ENCODE measurements at regions not wholly inside any gene's neighbourhood (a gene's known extent, or its start where the extent isn't known, plus 50 kb on each side); places are given as distances from the start of the nearest gene placed in this dataset.

- Mint-ChIP-seq H3K27ac (no peak overlapping the region), H3K9me3 (no peaks in the 10 kb centered on the region), H3K4me1 (ENCODE audit: unreplicated experiment) (no peaks in the 10 kb centered on the region), H3K4me3 (no peak overlapping the region), H3K36me3 (no peaks in the 10 kb centered on the region), H3K27me3 (no peaks in the 10 kb centered on the region)
- no peak for DNase-seq (ENCODE audit: extremely low spot score, unreplicated experiment)
- peak; percentile 82 for TF ChIP-seq CTCF (conservative IDR thresholded peaks at IDR 0.05)
These were observed 104.6 kb upstream of the FAM174A start for GRCh38 chr5:100430268-100431195.

GRCh38 chr5:100424787-100425186 lies 110.4 kb upstream of the FAM174A start:
- Mint-ChIP-seq H3K9me3 (peaks cover 6% of the 10 kb centered on the region), H3K36me3 (peaks cover 10% of the 10 kb centered on the region), H3K4me3 (no peak overlapping the region), H3K27ac (no peak overlapping the region), H3K4me1 (ENCODE audit: unreplicated experiment) (no peaks in the 10 kb centered on the region), H3K27me3 (no peaks in the 10 kb centered on the region)
- no peak for TF ChIP-seq CTCF (conservative IDR thresholded peaks at IDR 0.05)
- no peak for DNase-seq (ENCODE audit: extremely low spot score, unreplicated experiment)

- H3K27me3 Mint-ChIP-seq, result no peaks in the 10 kb centered on the region
- no peak for DNase-seq (ENCODE audit: extremely low spot score, unreplicated experiment)
- no peaks in the 10 kb centered on the region for H3K4me1 Mint-ChIP-seq (ENCODE audit: unreplicated experiment)
- no peak overlapping the region for H3K4me3 Mint-ChIP-seq
- no peak for TF ChIP-seq CTCF (conservative IDR thresholded peaks at IDR 0.05)
- H3K27ac Mint-ChIP-seq, result no peak overlapping the region
- peaks cover 10% of the 10 kb centered on the region for H3K36me3 Mint-ChIP-seq
- H3K9me3 Mint-ChIP-seq, result peaks cover 6% of the 10 kb centered on the region
These were observed 111.2 kb upstream of the FAM174A start for GRCh38 chr5:100424017-100424416.

- Mint-ChIP-seq H3K36me3 (peaks cover 10% of the 10 kb centered on the region), H3K4me3 (no peak overlapping the region), H3K9me3 (peaks cover 6% of the 10 kb centered on the region), H3K4me1 (ENCODE audit: unreplicated experiment) (no peaks in the 10 kb centered on the region), H3K27me3 (no peaks in the 10 kb centered on the region), H3K27ac (no peak overlapping the region)
- no peak for DNase-seq (ENCODE audit: extremely low spot score, unreplicated experiment)
- TF ChIP-seq CTCF (conservative IDR thresholded peaks at IDR 0.05), result no peak
These were observed 111.8 kb upstream of the FAM174A start for GRCh38 chr5:100423330-100423729.

GRCh38 chr5:100421360-100421759 lies 113.8 kb upstream of the FAM174A start:
- Mint-ChIP-seq H3K27me3 (no peaks in the 10 kb centered on the region), H3K36me3 (peaks cover 10% of the 10 kb centered on the region), H3K9me3 (peaks cover 8% of the 10 kb centered on the region), H3K4me1 (ENCODE audit: unreplicated experiment) (no peaks in the 10 kb centered on the region), H3K4me3 (no peak overlapping the region), H3K27ac (no peak overlapping the region)
- no peak for TF ChIP-seq CTCF (conservative IDR thresholded peaks at IDR 0.05)
- no peak for DNase-seq (ENCODE audit: extremely low spot score, unreplicated experiment)
